ENCODE measurements at regions not wholly inside any gene's neighbourhood (a gene's known extent, or its start where the extent isn't known, plus 50 kb on each side); places are given as distances from the start of the nearest gene placed in this dataset.

DNA sequence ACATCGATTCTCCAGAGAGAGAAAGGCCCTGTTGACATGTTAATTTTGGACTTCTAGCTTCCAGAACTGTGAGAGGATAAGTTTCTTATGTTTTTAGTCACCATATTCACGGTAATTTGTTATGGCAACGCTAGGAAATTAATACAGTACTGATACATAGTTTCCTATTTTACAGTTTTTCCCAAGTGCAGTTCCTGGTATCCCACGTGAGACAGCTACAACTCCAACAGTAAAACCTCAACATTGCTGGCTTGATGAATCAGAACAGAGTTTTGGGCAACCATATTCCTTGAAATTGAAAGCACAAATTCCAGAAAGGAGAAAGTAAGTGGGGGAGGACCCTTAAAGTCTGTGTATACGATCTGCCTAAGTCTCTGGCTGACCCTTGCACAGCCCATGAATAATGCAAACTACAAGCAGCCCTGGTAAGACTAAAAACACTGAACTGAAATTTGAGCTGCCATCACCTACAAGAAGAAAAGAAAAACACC is 505.1 kb upstream of the NRSN1 start:
- TF ChIP-seq, protein P1, sequence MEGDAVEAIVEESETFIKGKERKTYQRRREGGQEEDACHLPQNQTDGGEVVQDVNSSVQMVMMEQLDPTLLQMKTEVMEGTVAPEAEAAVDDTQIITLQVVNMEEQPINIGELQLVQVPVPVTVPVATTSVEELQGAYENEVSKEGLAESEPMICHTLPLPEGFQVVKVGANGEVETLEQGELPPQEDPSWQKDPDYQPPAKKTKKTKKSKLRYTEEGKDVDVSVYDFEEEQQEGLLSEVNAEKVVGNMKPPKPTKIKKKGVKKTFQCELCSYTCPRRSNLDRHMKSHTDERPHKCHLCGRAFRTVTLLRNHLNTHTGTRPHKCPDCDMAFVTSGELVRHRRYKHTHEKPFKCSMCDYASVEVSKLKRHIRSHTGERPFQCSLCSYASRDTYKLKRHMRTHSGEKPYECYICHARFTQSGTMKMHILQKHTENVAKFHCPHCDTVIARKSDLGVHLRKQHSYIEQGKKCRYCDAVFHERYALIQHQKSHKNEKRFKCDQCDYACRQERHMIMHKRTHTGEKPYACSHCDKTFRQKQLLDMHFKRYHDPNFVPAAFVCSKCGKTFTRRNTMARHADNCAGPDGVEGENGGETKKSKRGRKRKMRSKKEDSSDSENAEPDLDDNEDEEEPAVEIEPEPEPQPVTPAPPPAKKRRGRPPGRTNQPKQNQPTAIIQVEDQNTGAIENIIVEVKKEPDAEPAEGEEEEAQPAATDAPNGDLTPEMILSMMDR (IDR thresholded peaks at IDR 0.05; ENCODE audit: poor library complexity, severe bottlenecking), result no peak
- TF ChIP-seq POLR2AphosphoS5 (IDR thresholded peaks at IDR 0.05) (no peak), EZH2 (IDR thresholded peaks at IDR 0.05; ENCODE audit: borderline replicate concordance, insufficient read depth, low read length, poor library complexity, severe bottlenecking) (no peak), TAF1 (IDR thresholded peaks at IDR 0.05; ENCODE audit: low read depth) (no peak), SMC3 (conservative IDR thresholded peaks at IDR 0.05; ENCODE audit: poor library complexity) (no peak), EP300 (conservative IDR thresholded peaks at IDR 0.05; ENCODE audit: poor library complexity, severe bottlenecking) (no peak)
- TF ChIP-seq, protein P2, sequence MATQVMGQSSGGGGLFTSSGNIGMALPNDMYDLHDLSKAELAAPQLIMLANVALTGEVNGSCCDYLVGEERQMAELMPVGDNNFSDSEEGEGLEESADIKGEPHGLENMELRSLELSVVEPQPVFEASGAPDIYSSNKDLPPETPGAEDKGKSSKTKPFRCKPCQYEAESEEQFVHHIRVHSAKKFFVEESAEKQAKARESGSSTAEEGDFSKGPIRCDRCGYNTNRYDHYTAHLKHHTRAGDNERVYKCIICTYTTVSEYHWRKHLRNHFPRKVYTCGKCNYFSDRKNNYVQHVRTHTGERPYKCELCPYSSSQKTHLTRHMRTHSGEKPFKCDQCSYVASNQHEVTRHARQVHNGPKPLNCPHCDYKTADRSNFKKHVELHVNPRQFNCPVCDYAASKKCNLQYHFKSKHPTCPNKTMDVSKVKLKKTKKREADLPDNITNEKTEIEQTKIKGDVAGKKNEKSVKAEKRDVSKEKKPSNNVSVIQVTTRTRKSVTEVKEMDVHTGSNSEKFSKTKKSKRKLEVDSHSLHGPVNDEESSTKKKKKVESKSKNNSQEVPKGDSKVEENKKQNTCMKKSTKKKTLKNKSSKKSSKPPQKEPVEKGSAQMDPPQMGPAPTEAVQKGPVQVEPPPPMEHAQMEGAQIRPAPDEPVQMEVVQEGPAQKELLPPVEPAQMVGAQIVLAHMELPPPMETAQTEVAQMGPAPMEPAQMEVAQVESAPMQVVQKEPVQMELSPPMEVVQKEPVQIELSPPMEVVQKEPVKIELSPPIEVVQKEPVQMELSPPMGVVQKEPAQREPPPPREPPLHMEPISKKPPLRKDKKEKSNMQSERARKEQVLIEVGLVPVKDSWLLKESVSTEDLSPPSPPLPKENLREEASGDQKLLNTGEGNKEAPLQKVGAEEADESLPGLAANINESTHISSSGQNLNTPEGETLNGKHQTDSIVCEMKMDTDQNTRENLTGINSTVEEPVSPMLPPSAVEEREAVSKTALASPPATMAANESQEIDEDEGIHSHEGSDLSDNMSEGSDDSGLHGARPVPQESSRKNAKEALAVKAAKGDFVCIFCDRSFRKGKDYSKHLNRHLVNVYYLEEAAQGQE (IDR thresholded peaks at IDR 0.05; ENCODE audit: borderline replicate concordance), result no peak

All from neural cell (in vitro differentiated cells).